Transverse colon (tissue), 4 donors: ENCODE measurements at regions not wholly inside any gene's neighbourhood (a gene's known extent, or its start where the extent isn't known, plus 50 kb on each side); places are given as distances from the start of the nearest gene placed in this dataset.

ENCODE experiments used
- DNase-seq: peaks from one replicate; pipeline ENCODE4 v3.0.0-alpha.2; 2019
- H3K27ac ChIP-seq, 4 donors: fragments of 200-600 bp; sonication (generic); 2 replicates each; pipeline ENCODE4 v1.5.1; 2016 to 2018; ENCODE audit warnings: inconsistent platforms in 4 of 4
- H3K27me3 ChIP-seq: fragments of 200-600 bp; sonication (generic); 2 replicates; pipeline ENCODE4 v1.5.1; 2017; ENCODE audit warnings: inconsistent platforms
- H3K36me3 ChIP-seq, 4 donors: fragments of 200-600 bp; sonication (generic); 2 replicates each; pipeline ENCODE4 v1.5.1; 2017 to 2019; ENCODE audit warnings: inconsistent platforms in 4 of 4
- H3K4me1 ChIP-seq, 4 donors: fragments of 200-600 bp; sonication (generic); 2 replicates each; pipeline ENCODE4 v1.5.1; 2017 to 2020; ENCODE audit warnings: inconsistent platforms in 4 of 4
- H3K4me3 ChIP-seq, 4 donors: fragments of 200-600 bp; sonication (generic); 1 replicate in 1 of 4; 2 replicates in 3 of 4; pipeline versions ENCODE4 v1.5.1 to v1.6.1; 2017 to 2019; ENCODE audit warnings: inconsistent platforms in 4 of 4
- H3K9me3 ChIP-seq, 2 donors: fragments of 200-600 bp; sonication (generic); 2 replicates each; pipeline ENCODE4 v1.5.1; 2017 to 2019; ENCODE audit warnings: inconsistent platforms in 2 of 2
- EP300 ChIP-seq: sonication (generic); formaldehyde crosslinking; IDR thresholded peaks from one replicate; pipeline ENCODE4 v1.6.1; 2017; ENCODE audit warnings: antibody characterized with exemption, low read depth
- POLR2A ChIP-seq: fragments of 450-650 bp; IDR thresholded peaks from one replicate; pipeline ENCODE4 v1.6.1; 2016; ENCODE audit warnings: antibody characterized with exemption, mild to moderate bottlenecking, moderate library complexity
- POLR2AphosphoS5 ChIP-seq, 3 donors: sonication (generic); formaldehyde crosslinking; IDR thresholded peaks; one replicate each; pipeline ENCODE4 v1.6.1; 2016; ENCODE audit warnings: antibody characterized with exemption in 3 of 3
- WGBS, 2 donors: methylation state at CpG; one replicate each; pipeline ENCODE4 v1.1.5; 2018; ENCODE audit warnings: low coverage in 1 of 2; 5-methylcytosine and 5-hydroxymethylcytosine counted together
- in situ Hi-C, 4 donors: fragments of 200-750 bp; cut with MboI; loops; one replicate each; pipeline versions ENCODE4 v1.15.0 to v1.15.1; 2017; ENCODE audit warnings: low sequenced_read_pairs in 3 of 4, low pct_ligation_motif_present in 1 of 4, low pct_unique_long_range_greater_than_20kb in 1 of 4
- intact Hi-C: fragments of 100-400 bp; cut with DNase I; formaldehyde crosslinking; loops from one replicate; pipeline ENCODE4 v1.15.1; 2023; ENCODE audit warnings: low total_unique reads
- TF ChIP-seq, protein P1 (sequence below), 5 experiments: fragments of 200-600 bp in 3 of 5; fragments of 450-650 bp in 2 of 5; sonication (generic) in 3 of 5; IDR thresholded peaks; 1 replicate in 2 of 5; 2 replicates in 3 of 5; pipeline ENCODE4 v1.5.1; 2016 to 2017; ENCODE audit warnings: antibody characterized with exemption in 5 of 5, inconsistent platforms in 3 of 5, mild to moderate bottlenecking in 2 of 5, moderate library complexity in 1 of 5

- Histone ChIP-seq H3K36me3 (no peaks in the 10 kb centered on the region), H3K4me1 (peaks cover 0 to 2% (median 0%) of the 10 kb centered on the region in 4 donors), H3K4me3 (no peak overlapping the region), H3K9me3 (no peaks in the 10 kb centered on the region), H3K27me3 (no peaks in the 10 kb centered on the region), H3K27ac (no peak overlapping the region)
- in situ Hi-C loops (no loop called here), intact Hi-C loops (no loop called here)
- 93 to 94% methylated on average over 1 of the region's 1 CpG for WGBS, 2 donors
- no peak for TF ChIP-seq EP300
- TF ChIP-seq POLR2AphosphoS5 (IDR thresholded peaks at IDR 0.05), result no peak
- TF ChIP-seq, protein P1, sequence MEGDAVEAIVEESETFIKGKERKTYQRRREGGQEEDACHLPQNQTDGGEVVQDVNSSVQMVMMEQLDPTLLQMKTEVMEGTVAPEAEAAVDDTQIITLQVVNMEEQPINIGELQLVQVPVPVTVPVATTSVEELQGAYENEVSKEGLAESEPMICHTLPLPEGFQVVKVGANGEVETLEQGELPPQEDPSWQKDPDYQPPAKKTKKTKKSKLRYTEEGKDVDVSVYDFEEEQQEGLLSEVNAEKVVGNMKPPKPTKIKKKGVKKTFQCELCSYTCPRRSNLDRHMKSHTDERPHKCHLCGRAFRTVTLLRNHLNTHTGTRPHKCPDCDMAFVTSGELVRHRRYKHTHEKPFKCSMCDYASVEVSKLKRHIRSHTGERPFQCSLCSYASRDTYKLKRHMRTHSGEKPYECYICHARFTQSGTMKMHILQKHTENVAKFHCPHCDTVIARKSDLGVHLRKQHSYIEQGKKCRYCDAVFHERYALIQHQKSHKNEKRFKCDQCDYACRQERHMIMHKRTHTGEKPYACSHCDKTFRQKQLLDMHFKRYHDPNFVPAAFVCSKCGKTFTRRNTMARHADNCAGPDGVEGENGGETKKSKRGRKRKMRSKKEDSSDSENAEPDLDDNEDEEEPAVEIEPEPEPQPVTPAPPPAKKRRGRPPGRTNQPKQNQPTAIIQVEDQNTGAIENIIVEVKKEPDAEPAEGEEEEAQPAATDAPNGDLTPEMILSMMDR (IDR thresholded peaks at IDR 0.05), result no peak
- TF ChIP-seq POLR2A, result no peak
- no peak for DNase-seq
These were observed 274.2 kb upstream of the E2F7 start for GRCh38 chr12:77339610-77340009.

- TF ChIP-seq EP300 (no peak), POLR2A (no peak), POLR2AphosphoS5 (IDR thresholded peaks at IDR 0.05) (no peak)
- TF ChIP-seq, protein P1 (IDR thresholded peaks at IDR 0.05), result no peak
- H3K36me3 ChIP-seq, result no peaks in the 10 kb centered on the region
- intact Hi-C loops, result no loop called here
- no peak overlapping the region for H3K27ac ChIP-seq
- H3K4me1 ChIP-seq, result no peaks in the 10 kb centered on the region
- no peaks in the 10 kb centered on the region for H3K27me3 ChIP-seq
- H3K4me3 ChIP-seq, result no peak overlapping the region
- H3K9me3 ChIP-seq, result no peaks in the 10 kb centered on the region
- no peak for DNase-seq
- WGBS, 2 donors, result 56 to 61% methylated on average over 3 to 5 of the region's 5 CpGs
- in situ Hi-C loops, result no loop called here
These were observed 272.0 kb upstream of the E2F7 start for GRCh38 chr12:77337362-77337761.

DNA sequence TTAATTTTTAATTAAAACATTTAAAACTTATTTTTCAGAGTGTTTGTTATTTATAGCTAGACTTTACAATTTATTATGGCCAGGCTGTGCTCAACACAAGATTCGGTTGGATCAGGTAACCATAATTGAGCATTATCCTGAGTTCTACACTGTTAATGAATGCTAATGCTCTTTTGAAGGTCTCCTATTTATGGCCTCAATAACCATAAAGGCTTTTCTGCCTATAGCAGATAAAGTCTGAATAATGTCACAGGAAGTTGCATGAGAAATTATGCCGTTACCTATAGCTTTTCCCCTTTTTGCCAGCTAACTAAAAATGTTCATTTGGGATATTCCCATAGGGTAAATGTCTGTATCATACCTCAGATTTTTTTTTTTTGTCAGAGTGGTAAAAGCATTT lies 269.4 kb upstream of the E2F7 start:
- no peaks in the 10 kb centered on the region for H3K9me3 ChIP-seq
- H3K36me3 ChIP-seq, result no peaks in the 10 kb centered on the region
- H3K4me3 ChIP-seq, result no peak overlapping the region
- no peak for TF ChIP-seq POLR2AphosphoS5 (IDR thresholded peaks at IDR 0.05)
- TF ChIP-seq POLR2A, result no peak
- no peak for TF ChIP-seq EP300
- TF ChIP-seq, protein P1 (IDR thresholded peaks at IDR 0.05), result no peak
- no peaks in the 10 kb centered on the region for H3K27me3 ChIP-seq
- no peaks in the 10 kb centered on the region for H3K4me1 ChIP-seq
- DNase-seq, result no peak
- H3K27ac ChIP-seq, result no peak overlapping the region
- intact Hi-C loops, result no loop called here
- WGBS, 2 donors, result 82% methylated on average over 2 of the region's 2 CpGs
- in situ Hi-C loops, result no loop called here

GRCh38 chr12:77328326-77328725 lies 263.0 kb upstream of the E2F7 start:
- DNase-seq, result no peak
- WGBS, 2 donors, result 90% methylated on average over 7 of the region's 7 CpGs; no CpG with 5 or more reads in 1 of the 2 donors
- Histone ChIP-seq H3K27ac (no peak overlapping the region), H3K36me3 (no peaks in the 10 kb centered on the region), H3K27me3 (peaks cover 28% of the 10 kb centered on the region), H3K4me1 (peaks cover 0 to 16% (median 8%) of the 10 kb centered on the region in 4 donors), H3K4me3 (no peak overlapping the region), H3K9me3 (no peaks in the 10 kb centered on the region)
- intact Hi-C loops (no loop called here), in situ Hi-C loops (no loop called here)
- TF ChIP-seq, protein P1 (IDR thresholded peaks at IDR 0.05), result no peak
- TF ChIP-seq POLR2A, result no peak
- TF ChIP-seq EP300, result no peak
- TF ChIP-seq POLR2AphosphoS5 (IDR thresholded peaks at IDR 0.05), result no peak
